Muscle of arm (tissue), 1 donor: ENCODE measurements at regions not wholly inside any gene's neighbourhood (a gene's known extent, or its start where the extent isn't known, plus 50 kb on each side); places are given as distances from the start of the nearest gene placed in this dataset.

Experiments used
- DNase-seq: peaks from one replicate; pipeline ENCODE4 v3.0.0-alpha.2; 2013

- DNase-seq, result no peak
Observed at GRCh38 chr22:27274770-27275449, 526.6 kb downstream of the MN1 start.

- no peak for DNase-seq
Observed at GRCh38 chr22:27278946-27279345, 522.6 kb downstream of the MN1 start.

- no peak for DNase-seq
Observed at GRCh38 chr22:27283240-27283639, 518.3 kb downstream of the MN1 start.

GRCh38 chr22:27283714-27284113 is 517.8 kb downstream of the MN1 start:
- DNase-seq, result no peak

GRCh38 chr22:27284324-27284723 is 517.2 kb downstream of the MN1 start:
- no peak for DNase-seq

- no peak for DNase-seq
Observed at GRCh38 chr22:27286711-27287110, 514.8 kb downstream of the MN1 start.

- no peak for DNase-seq
Observed at GRCh38 chr22:27292542-27293299, 508.8 kb downstream of the MN1 start.

- DNase-seq, result no peak
Observed at GRCh38 chr22:27293721-27294445, 507.7 kb downstream of the MN1 start.

GRCh38 chr22:27295040-27295439 is 506.5 kb downstream of the MN1 start:
- DNase-seq, result no peak

- DNase-seq, result no peak
Observed at GRCh38 chr22:27295605-27296004, 506.0 kb downstream of the MN1 start.

- DNase-seq, result no peak
Observed at GRCh38 chr22:27296091-27296675, 505.4 kb downstream of the MN1 start.

GRCh38 chr22:27297125-27297524 is 504.4 kb downstream of the MN1 start:
- no peak for DNase-seq

- no peak for DNase-seq
Observed at GRCh38 chr22:27298332-27298731, 503.2 kb downstream of the MN1 start.

GRCh38 chr22:27298742-27299141 is 502.8 kb downstream of the MN1 start:
- DNase-seq, result no peak

GRCh38 chr22:27299181-27300085 is 502.1 kb downstream of the MN1 start:
- DNase-seq, result no peak

- no peak for DNase-seq
Observed at GRCh38 chr22:27300536-27301285, 500.8 kb downstream of the MN1 start.

GRCh38 chr22:27302501-27302900 is 499.1 kb downstream of the MN1 start:
- DNase-seq, result no peak

- no peak for DNase-seq
Observed at GRCh38 chr22:27303718-27304117, 497.8 kb downstream of the MN1 start.

GRCh38 chr22:27306771-27307170 is 494.8 kb downstream of the MN1 start:
- no peak for DNase-seq

GRCh38 chr22:27307545-27308247 is 493.9 kb downstream of the MN1 start:
- peak; percentile 87 for DNase-seq
